B cell (primary cell): ENCODE measurements at regions not wholly inside any gene's neighbourhood (a gene's known extent, or its start where the extent isn't known, plus 50 kb on each side); places are given as distances from the start of the nearest gene placed in this dataset.

Source experiments
- ATAC-seq: fragments of 200-7000 bp; cut with Tn5 transposase; one replicate; pipeline ENCODE4 v1.10.0; 2021; ENCODE audit warnings: low read depth, mild to moderate bottlenecking, moderate number of reproducible peaks, moderate library complexity
- CTCF ChIA-PET: fragments of 350-600 bp; sonication (Branson Sonifier 250); formaldehyde crosslinking; loops from one replicate; lab custom pipeline; 2021; ENCODE audit warnings: antibody characterized with exemption, inconsistent platforms; lab: Charles Lee
- POLR2A ChIA-PET: fragments of 350-600 bp; sonication (Branson Sonifier 250); formaldehyde crosslinking; loops from one replicate; lab custom pipeline; 2021; ENCODE audit warnings: antibody characterized with exemption; lab: Charles Lee
- DNase-seq: peaks from one replicate; pipeline ENCODE4 v3.0.0; 2013
- H2AFZ ChIP-seq: 2 replicates; pipeline ENCODE4 v1.6.1; 2012; ENCODE audit warnings: mild to moderate bottlenecking, low read depth, low read length; ENCODE audit not compliant: insufficient read depth, poor library complexity, severe bottlenecking
- H3K27ac ChIP-seq, 2 donors: 1 replicate in 1 of 2; 2 replicates in 1 of 2; pipeline ENCODE4 v1.5.1; 2012 to 2013; ENCODE audit warnings: low read length in 2 of 2, mild to moderate bottlenecking in 2 of 2, moderate library complexity in 1 of 2
- H3K27me3 ChIP-seq, 4 experiments: fragments of 200-600 bp in 1 of 4; sonication (generic) in 1 of 4; replicated peaks in 1 of 4; 1 replicate in 2 of 4; 2 replicates in 2 of 4; pipeline versions ENCODE4 v1.6.1 to v1.7.0; 2013 to 2016; ENCODE audit warnings: low read length in 3 of 4, mild to moderate bottlenecking in 2 of 4, mixed read lengths in 1 of 4, moderate library complexity in 1 of 4; ENCODE audit not compliant: insufficient read depth in 4 of 4, control insufficient read depth in 3 of 4; ENCODE audit errors: control extremely low read depth in 1 of 4
- H3K36me3 ChIP-seq, 2 experiments: replicated peaks in 1 of 2; 1 replicate in 1 of 2; 2 replicates in 1 of 2; pipeline versions ENCODE4 v1.6.1 to v1.7.1; 2013; ENCODE audit warnings: low read length in 1 of 2; ENCODE audit not compliant: insufficient read depth in 2 of 2, control insufficient read depth in 1 of 2; ENCODE audit errors: control extremely low read depth in 1 of 2, extremely low read depth in 1 of 2
- H3K4me1 ChIP-seq, 2 donors: fragments of 200-600 bp in 1 of 2; sonication (generic) in 1 of 2; 1 replicate in 1 of 2; 2 replicates in 1 of 2; pipeline versions ENCODE4 v1.5.1 to v1.6.1; 2013 to 2017; ENCODE audit warnings: low read length in 2 of 2; ENCODE audit not compliant: control insufficient read depth in 2 of 2, insufficient read depth in 2 of 2
- H3K4me2 ChIP-seq: replicated peaks from 2 replicates; pipeline ENCODE3; 2012; ENCODE audit warnings: mild to moderate bottlenecking, low read depth, low read length; ENCODE audit not compliant: poor library complexity, severe bottlenecking
- H3K4me3 ChIP-seq, 5 experiments: fragments of 200-600 bp in 1 of 5; sonication (generic) in 1 of 5; 1 replicate in 3 of 5; 2 replicates in 2 of 5; pipeline versions ENCODE4 v1.5.1 to v1.7.0; 2011 to 2016; ENCODE audit warnings: low read length in 4 of 5, mild to moderate bottlenecking in 4 of 5, low read depth in 2 of 5, control low read depth in 1 of 5, moderate library complexity in 1 of 5; ENCODE audit not compliant: insufficient read depth in 1 of 5; ENCODE audit errors: control extremely low read depth in 1 of 5, extremely low read depth in 1 of 5
- H3K79me2 ChIP-seq: fragments of 200-600 bp; sonication (generic); one replicate; pipeline ENCODE4 v1.6.0; 2016; ENCODE audit warnings: low read length; ENCODE audit not compliant: control insufficient read depth, insufficient read depth
- H3K9ac ChIP-seq: fragments of 200-600 bp; sonication (generic); 2 replicates; pipeline ENCODE4 v1.6.1; 2017; ENCODE audit warnings: mild to moderate bottlenecking, low read length, moderate library complexity
- H3K9me3 ChIP-seq, 3 donors: one replicate each; pipeline versions ENCODE4 v1.6.1 to v1.7.1; 2013; ENCODE audit warnings: low read length in 2 of 3; ENCODE audit not compliant: control insufficient read depth in 2 of 3, insufficient read depth in 1 of 3; ENCODE audit errors: control extremely low read depth in 1 of 3
- H4K20me1 ChIP-seq: 2 replicates; pipeline ENCODE4 v1.6.0; 2012; ENCODE audit warnings: mild to moderate bottlenecking, low read length; ENCODE audit not compliant: insufficient read depth, control insufficient read depth, poor library complexity, severe bottlenecking
- H3K27ac Mint-ChIP-seq: one replicate; pipeline ENCODE4 v1.8.0; 2021; ENCODE audit warnings: mixed read lengths
- H3K27me3 Mint-ChIP-seq: one replicate; pipeline ENCODE4 v1.8.0; 2021; ENCODE audit warnings: mixed read lengths
- H3K4me1 Mint-ChIP-seq: one replicate; pipeline ENCODE4 v1.8.0; 2021; ENCODE audit warnings: mixed read lengths
- H3K4me3 Mint-ChIP-seq: one replicate; pipeline ENCODE4 v1.8.0; 2021; ENCODE audit warnings: mixed read lengths
- H3K9me3 Mint-ChIP-seq: one replicate; pipeline ENCODE4 v1.8.0; 2022; ENCODE audit warnings: mixed read lengths; ENCODE audit not compliant: insufficient read depth
- CTCF ChIP-seq: fragments of 200-600 bp; IDR thresholded peaks from one replicate; pipeline ENCODE4 v1.8.0; 2022; ENCODE audit warnings: antibody characterized with exemption, mild to moderate bottlenecking
- EZH2 ChIP-seq: IDR thresholded peaks from 2 replicates; pipeline ENCODE4 v1.6.1; 2012; ENCODE audit warnings: borderline replicate concordance, low read depth, mild to moderate bottlenecking, moderate library complexity, low read length; ENCODE audit not compliant: insufficient read depth, poor library complexity, severe bottlenecking
- WGBS: methylation state at CpG from one replicate; pipeline ENCODE4 v1.1.5; 2013; ENCODE audit warnings: missing lambda C conversion rate; ENCODE audit not compliant: insufficient coverage; 5-methylcytosine and 5-hydroxymethylcytosine counted together
- intact Hi-C: fragments of 100-400 bp; cut with micrococcal nuclease; formaldehyde crosslinking; loops from one replicate; pipeline ENCODE4 v1.10.0; 2022

DNA sequence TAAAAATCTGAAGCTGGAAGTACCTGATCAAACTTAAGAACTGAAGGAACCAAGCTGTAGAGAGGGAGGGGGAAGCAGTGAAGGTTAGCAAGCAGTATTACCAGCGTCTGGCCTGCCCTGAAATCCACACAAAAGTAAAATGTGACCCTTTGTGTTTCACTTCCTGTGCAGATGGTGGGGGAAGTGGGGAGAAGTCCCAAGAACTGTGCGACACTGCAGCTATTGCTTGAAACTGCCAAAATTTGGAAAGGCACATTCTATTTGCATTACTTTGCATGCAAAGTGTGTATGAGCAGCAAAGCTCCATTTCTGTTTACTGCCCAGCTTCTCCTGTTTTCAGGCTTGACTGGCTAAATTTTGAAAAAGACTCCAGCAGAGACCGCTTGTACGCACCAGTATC, 72.1 kb upstream of the BMAL1 start:
- no peaks in the 10 kb centered on the region for H3K9me3 ChIP-seq
- H3K27ac ChIP-seq, result no peak overlapping the region
- H2AFZ ChIP-seq, result no peak overlapping the region
- Mint-ChIP-seq H3K4me1 (peaks cover 16% of the 10 kb centered on the region), H3K4me3 (no peak overlapping the region), H3K27ac (no peak overlapping the region), H3K9me3 (peaks cover 4% of the 10 kb centered on the region), H3K27me3 (peaks cover 26% of the 10 kb centered on the region)
- 53% methylated on average over 4 of the region's 4 CpGs for WGBS
- H3K36me3 ChIP-seq, result no peaks in the 10 kb centered on the region
- H3K9ac ChIP-seq, result no peak overlapping the region
- POLR2A ChIA-PET, result no interaction called here
- H3K79me2 ChIP-seq, result no peaks in the 10 kb centered on the region
- no peaks in the 10 kb centered on the region for H3K27me3 ChIP-seq
- ATAC-seq (no peak), DNase-seq (no peak)
- intact Hi-C loops, result no loop called here
- H3K4me3 ChIP-seq, result no peak overlapping the region
- TF ChIP-seq EZH2 (no peak), CTCF (no peak)
- H4K20me1 ChIP-seq, result no peaks in the 10 kb centered on the region
- H3K4me1 ChIP-seq, result peaks cover 0 to 5% of the 10 kb centered on the region in 2 donors
- CTCF ChIA-PET, result no interaction called here
- H3K4me2 ChIP-seq, result no peak overlapping the region

DNA sequence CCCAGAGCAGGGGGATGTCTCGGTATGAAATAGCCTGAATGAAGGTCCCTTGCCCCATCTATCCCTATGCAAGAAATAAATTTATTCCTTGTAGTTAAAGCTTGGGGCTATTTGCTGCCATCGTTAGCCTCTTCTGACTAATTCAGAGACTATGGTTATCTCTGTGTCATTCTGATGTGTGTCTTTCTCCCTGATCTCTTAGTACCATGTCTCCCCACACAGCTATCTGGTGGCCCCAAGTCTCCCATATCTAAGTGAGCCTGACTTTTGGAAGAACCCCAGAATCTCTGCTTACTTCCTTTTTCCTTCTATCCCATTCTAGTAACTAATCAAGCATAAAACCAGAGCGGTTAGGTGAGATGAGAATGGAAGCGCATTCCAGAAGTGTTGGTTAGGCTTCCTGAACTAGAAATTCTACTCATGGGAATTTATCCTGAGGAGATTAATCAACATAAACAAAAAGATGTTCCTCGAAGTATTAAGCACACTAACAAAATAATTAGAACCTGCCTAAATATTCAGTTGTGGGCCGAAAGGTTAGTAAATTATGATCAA, 71.4 kb upstream of the BMAL1 start:
- Mint-ChIP-seq H3K4me1 (peaks cover 16% of the 10 kb centered on the region), H3K4me3 (no peak overlapping the region), H3K27ac (no peak overlapping the region), H3K27me3 (peaks cover 26% of the 10 kb centered on the region), H3K9me3 (peaks cover 4% of the 10 kb centered on the region)
- Histone ChIP-seq H3K9me3 (no peaks in the 10 kb centered on the region), H3K27me3 (no peaks in the 10 kb centered on the region), H3K4me2 (no peak overlapping the region), H3K4me1 (peaks cover 0 to 5% of the 10 kb centered on the region in 2 donors), H3K36me3 (no peaks in the 10 kb centered on the region), H3K27ac (no peak overlapping the region), H4K20me1 (no peaks in the 10 kb centered on the region), H3K9ac (no peak overlapping the region), H3K79me2 (no peaks in the 10 kb centered on the region), H2AFZ (no peak overlapping the region), H3K4me3 (no peak overlapping the region)
- no CpG with 5 or more reads among the region's 6 CpGs for WGBS
- ChIA-PET POLR2A (no interaction called here), CTCF (no interaction called here)
- no peak for ATAC-seq
- TF ChIP-seq CTCF, result no peak
- no peak for TF ChIP-seq EZH2
- intact Hi-C loops, result no loop called here
- no peak for DNase-seq
